Left lung (tissue), 4 donors: ENCODE measurements at regions not wholly inside any gene's neighbourhood (a gene's known extent, or its start where the extent isn't known, plus 50 kb on each side); places are given as distances from the start of the nearest gene placed in this dataset.

ENCODE experiments used
- ATAC-seq: fragments of 200-7000 bp; cut with Tn5 transposase; one replicate; pipeline ENCODE4 v1.9.1; 2020; ENCODE audit warnings: moderate library complexity
- DNase-seq, 4 donors: peaks; one replicate each; pipeline ENCODE4 v3.0.0-alpha.2; 2013 to 2020
- H3K27ac ChIP-seq, 2 donors: fragments of 200-600 bp; sonication (generic) in 1 of 2; one replicate each; pipeline versions ENCODE4 v1.5.0 to v1.8.0; 2020 to 2021
- H3K27me3 ChIP-seq, 2 donors: fragments of 200-600 bp; sonication (generic) in 1 of 2; one replicate each; pipeline versions ENCODE4 v1.5.0 to v1.8.0; 2020 to 2021
- H3K36me3 ChIP-seq, 2 donors: fragments of 200-600 bp; sonication (generic) in 1 of 2; one replicate each; pipeline versions ENCODE4 v1.5.0 to v1.8.0; 2020 to 2021
- H3K4me1 ChIP-seq, 2 donors: fragments of 200-600 bp; one replicate each; pipeline ENCODE4 v1.8.0; 2021
- H3K4me3 ChIP-seq, 2 donors: fragments of 200-600 bp; sonication (generic) in 1 of 2; one replicate each; pipeline versions ENCODE4 v1.5.0 to v1.8.0; 2020 to 2021; ENCODE audit warnings: mild to moderate bottlenecking in 1 of 2
- H3K9me3 ChIP-seq, 2 donors: fragments of 200-600 bp; sonication (generic) in 1 of 2; one replicate each; pipeline versions ENCODE4 v1.5.0 to v1.8.0; 2020 to 2021
- CTCF ChIP-seq, 2 donors: fragments of 200-600 bp; sonication (generic) in 1 of 2; IDR thresholded peaks; one replicate each; pipeline versions ENCODE4 v1.5.0 to v1.8.0; 2021; ENCODE audit warnings: antibody characterized with exemption in 2 of 2
- intact Hi-C, 2 donors: fragments of 100-400 bp; cut with DNase I; formaldehyde crosslinking; loops; one replicate each; pipeline versions ENCODE4 v1.11.2 to v1.14.2; 2022
- donor health status: DM: no; HTN: yes; CAD: no.
- donor health status: DM: no; HTN: no; CAD: no.

GRCh38 chr4:38500433-38500832 is 163.6 kb upstream of the KLF3 start:
- no peaks in the 10 kb centered on the region for H3K36me3 ChIP-seq
- no peaks in the 10 kb centered on the region for H3K9me3 ChIP-seq
- ATAC-seq (no peak), DNase-seq (no peak)
- no peak overlapping the region for H3K27ac ChIP-seq
- TF ChIP-seq CTCF (IDR thresholded peaks at IDR 0.05) = no peak
- intact Hi-C loops = no loop called here
- H3K4me3 ChIP-seq = no peak overlapping the region
- H3K27me3 ChIP-seq = no peaks in the 10 kb centered on the region
- H3K4me1 ChIP-seq = no peaks in the 10 kb centered on the region

GRCh38 chr4:38501698-38502097 is 162.3 kb upstream of the KLF3 start:
- no peaks in the 10 kb centered on the region for H3K36me3 ChIP-seq
- no peaks in the 10 kb centered on the region for H3K9me3 ChIP-seq
- H3K4me3 ChIP-seq = no peak overlapping the region
- ATAC-seq = no peak
- no peak for DNase-seq
- H3K4me1 ChIP-seq = no peaks in the 10 kb centered on the region
- intact Hi-C loops = no loop called here
- no peak for TF ChIP-seq CTCF (IDR thresholded peaks at IDR 0.05)
- H3K27ac ChIP-seq = no peak overlapping the region
- H3K27me3 ChIP-seq = no peaks in the 10 kb centered on the region

- no peak overlapping the region for H3K27ac ChIP-seq
- H3K9me3 ChIP-seq = no peaks in the 10 kb centered on the region
- no peak overlapping the region for H3K4me3 ChIP-seq
- no peak for ATAC-seq
- DNase-seq = no peak
- H3K36me3 ChIP-seq = no peaks in the 10 kb centered on the region
- TF ChIP-seq CTCF (IDR thresholded peaks at IDR 0.05) = no peak
- no peaks in the 10 kb centered on the region for H3K27me3 ChIP-seq
- H3K4me1 ChIP-seq = no peaks in the 10 kb centered on the region
- intact Hi-C loops = no loop called here
Observed at GRCh38 chr4:38503689-38504395, 160.2 kb upstream of the KLF3 start.

GRCh38 chr4:38504396-38504715 is 159.6 kb upstream of the KLF3 start:
- Histone ChIP-seq H3K27ac (no peak overlapping the region), H3K27me3 (no peaks in the 10 kb centered on the region), H3K4me3 (no peak overlapping the region), H3K4me1 (no peaks in the 10 kb centered on the region), H3K9me3 (no peaks in the 10 kb centered on the region), H3K36me3 (no peaks in the 10 kb centered on the region)
- ATAC-seq = no peak
- TF ChIP-seq CTCF (IDR thresholded peaks at IDR 0.05) = no peak
- no peak for DNase-seq
- intact Hi-C loops = no loop called here

GRCh38 chr4:38509551-38509950 is 154.4 kb upstream of the KLF3 start:
- H3K9me3 ChIP-seq = no peaks in the 10 kb centered on the region
- H3K4me1 ChIP-seq = no peaks in the 10 kb centered on the region
- H3K4me3 ChIP-seq = no peak overlapping the region
- DNase-seq = no peak
- H3K27ac ChIP-seq = no peak overlapping the region
- H3K27me3 ChIP-seq = no peaks in the 10 kb centered on the region
- H3K36me3 ChIP-seq = no peaks in the 10 kb centered on the region
- no peak for ATAC-seq
- no peak for TF ChIP-seq CTCF (IDR thresholded peaks at IDR 0.05)
- intact Hi-C loops = no loop called here
